HL-60/S4 (cell line): ENCODE measurements at regions not wholly inside any gene's neighbourhood (a gene's known extent, or its start where the extent isn't known, plus 50 kb on each side); places are given as distances from the start of the nearest gene placed in this dataset.

ENCODE experiments used
- in situ Hi-C: fragments of 300-500 bp; cut with MboI; formaldehyde crosslinking; loops from 2 replicates; pipeline ENCODE4 v1.14.3; 2022; ENCODE audit warnings: low sequenced_read_pairs

DNA sequence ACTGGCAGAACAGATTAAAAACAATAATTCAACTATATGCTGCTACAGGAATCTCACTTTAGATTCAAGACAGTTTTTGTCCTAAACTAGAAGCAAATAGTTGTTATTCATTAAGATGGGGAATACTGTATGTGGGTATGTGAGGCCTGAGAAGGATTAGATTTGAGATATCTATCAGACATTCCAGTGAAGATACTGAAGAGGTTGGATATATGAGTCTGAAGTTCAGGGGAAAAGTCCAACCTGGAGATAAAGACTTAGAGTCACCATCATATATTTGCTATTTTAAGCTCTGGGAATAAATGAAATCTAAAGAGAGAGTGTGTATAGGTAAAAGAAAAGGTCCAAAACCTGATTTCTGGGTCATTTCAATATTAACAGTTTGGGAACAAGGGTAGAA, 96.2 kb upstream of the RBBP8 start:
- in situ Hi-C loops = no loop called here

DNA sequence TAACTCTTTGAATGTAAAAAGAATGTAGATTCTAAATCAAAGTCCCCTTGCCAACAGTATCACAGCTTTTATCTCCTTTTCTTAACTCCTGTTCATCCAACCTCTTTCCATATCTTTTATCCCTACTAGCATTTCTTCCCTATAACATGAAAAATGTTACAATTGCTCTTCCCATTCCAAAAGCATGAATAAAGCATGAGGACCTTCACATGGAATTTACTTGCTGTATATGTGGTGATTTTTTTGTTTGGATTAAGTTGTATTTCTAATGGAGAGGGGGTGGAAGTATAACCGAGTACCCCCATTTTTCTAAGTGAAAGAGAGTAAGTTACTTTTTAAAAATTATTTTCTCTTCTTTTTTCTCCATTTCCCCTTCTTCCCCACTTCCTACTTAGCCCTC, 94.9 kb upstream of the RBBP8 start:
- in situ Hi-C loops = no loop called here

DNA sequence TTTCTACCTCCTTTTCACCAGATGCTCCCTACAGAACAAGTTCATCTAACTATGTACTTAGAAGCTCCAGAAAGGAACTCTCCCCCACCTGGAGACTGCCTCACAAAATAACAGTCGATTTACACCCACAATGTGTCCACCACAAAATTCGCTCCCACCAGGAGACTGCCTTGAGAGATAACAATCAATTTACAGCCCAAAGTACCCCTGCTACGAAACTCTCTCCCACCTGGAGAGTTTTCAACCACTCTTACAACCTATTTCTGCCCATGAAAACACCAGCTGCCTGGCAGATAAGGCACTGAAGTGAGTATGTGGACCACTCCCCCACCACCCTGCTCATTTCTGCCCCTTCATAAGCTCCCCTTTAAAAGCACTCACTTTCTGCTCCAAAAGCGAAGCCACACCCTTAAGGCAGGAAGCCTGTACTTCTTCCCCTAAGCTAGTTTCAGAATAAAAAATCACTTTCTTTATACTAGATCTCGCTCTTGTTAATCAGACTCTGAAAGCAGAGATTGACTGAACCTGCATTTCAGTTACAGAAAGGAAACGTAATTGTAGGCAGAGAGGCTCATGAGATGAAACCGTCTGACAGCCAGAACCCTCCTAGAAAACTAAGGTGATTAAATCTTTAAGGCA, 94.4 kb upstream of the RBBP8 start:
- in situ Hi-C loops = no loop called here

DNA sequence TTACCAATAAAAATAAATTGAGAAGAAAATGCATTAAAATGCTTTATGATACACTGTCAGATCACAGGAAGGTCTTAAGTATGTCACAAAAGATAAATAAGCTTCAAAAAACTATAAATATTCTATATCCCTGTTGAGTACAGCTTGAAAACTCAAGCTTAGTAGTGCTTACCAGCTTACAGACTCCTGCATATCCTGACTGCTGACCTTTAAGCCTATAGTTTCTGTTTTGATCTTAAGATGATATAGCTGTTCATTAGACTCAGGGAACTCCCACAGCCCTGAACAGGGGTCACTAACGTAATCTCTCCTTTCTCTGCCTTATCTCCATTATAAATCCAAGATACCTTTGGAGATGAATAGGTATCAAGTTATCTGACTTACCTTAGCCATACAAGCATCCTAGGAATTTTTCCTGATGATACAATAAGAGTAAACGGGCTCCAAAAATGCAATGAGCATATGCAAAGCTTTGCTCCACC, 93.7 kb upstream of the RBBP8 start:
- in situ Hi-C loops = no loop called here

DNA sequence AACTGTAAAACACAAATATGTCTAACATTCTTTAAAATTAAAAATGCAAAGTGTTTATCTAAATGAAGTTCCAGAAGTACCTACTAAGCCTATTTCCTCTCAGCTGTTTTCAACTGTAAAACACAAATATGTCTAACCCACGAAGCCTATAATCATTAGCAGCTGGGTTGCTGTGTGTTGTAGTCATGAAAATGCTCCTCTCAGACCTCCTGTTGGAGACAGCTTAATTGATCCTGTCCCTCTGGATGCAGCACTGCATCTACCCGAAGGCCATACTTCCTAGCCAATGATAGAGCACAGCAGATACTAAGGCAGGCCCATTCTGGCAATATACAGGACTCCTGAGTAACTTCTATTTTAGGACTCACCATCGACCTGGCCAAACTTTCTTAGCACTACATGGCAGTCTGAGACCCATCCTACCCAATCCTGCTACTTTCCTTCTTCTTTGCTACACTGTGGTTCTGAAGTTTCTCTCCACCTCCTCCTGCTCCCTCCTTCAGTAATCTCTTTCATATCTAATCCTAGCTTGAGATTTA, 92.5 kb upstream of the RBBP8 start:
- in situ Hi-C loops = no loop called here

DNA sequence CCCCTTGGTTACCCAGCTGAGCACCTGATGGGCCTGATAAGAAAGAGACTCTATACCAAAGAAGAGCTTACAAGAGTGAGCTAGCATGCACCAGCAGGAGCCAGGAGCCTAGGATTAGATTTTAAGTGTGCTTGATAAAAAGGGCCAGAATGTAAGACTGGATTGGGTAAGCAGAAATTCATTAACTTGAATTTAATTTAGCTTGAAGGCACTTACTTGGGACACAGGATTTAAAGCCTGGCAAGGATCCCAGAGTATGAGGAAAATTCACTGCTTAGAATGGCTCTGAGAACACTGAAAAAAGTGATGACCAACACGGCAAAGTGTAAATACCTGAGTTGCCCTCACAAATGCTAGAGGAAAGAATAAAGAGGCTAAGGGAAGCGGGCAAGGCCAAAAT, 91.3 kb upstream of the RBBP8 start:
- in situ Hi-C loops = no loop called here

DNA sequence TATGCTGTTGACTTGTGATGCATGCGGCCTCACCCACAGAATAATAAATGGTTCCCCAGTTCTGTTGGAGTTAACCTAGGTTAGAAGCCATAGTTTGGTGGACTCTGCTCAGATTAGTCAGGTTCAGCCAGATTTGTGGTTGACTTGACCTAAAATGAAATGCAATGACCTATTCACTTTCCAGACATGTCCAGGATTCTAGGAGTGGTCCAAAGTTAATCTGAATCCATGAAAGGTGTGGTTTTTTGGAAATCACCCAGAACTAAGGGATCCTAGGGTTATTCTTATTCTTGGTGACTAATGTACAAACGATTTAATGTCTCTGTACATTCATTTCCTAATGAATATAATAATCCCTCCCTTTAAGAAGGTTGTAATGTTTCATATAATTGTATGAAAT, 88.9 kb upstream of the RBBP8 start:
- in situ Hi-C loops = no loop called here

DNA sequence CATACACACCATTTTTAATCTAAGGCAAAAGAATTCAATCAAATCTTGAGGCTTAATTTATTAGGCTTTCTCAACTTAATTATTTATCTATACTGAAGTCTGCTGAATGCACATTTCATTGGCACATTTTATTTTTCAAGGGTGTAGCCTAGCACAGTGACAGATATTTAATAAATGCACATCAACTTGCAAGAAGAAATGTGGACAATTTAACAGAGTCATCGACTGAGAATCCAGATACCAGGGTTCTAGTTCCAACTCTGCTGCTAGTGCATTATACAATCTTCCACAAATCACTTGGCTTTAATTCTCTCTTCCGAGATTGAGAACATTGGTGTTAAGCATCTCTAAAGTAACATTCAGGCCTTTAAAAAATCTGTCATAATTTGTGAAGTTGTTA, 88.5 kb upstream of the RBBP8 start:
- in situ Hi-C loops = no loop called here

DNA sequence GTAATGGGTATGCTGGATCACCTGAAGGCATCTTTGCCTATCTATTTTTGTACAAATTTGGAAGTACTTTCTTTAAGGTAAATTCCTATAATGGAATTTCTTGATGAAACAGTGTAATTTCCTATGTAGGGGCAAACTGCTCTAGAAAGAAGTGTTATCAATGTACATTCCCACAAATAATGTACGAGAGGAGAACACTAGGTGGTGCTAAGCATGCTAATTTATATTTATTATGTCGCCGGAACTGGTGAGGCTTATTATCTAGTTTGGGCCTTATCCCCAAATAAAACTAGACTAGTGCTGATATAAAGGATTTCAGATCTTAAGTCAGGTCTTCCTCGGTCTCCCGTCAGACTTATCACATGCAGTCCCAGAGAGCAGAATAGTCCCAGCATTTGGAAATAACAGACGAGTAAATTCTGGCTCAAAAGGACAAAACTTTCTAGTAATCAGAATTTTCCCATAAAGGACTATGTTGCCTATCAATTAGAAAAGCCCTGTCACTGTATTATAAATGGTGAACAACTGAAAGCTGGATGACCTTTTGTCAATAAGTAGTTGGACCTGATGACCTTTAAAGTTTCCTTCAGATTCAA, 86.9 kb upstream of the RBBP8 start:
- in situ Hi-C loops = no loop called here

DNA sequence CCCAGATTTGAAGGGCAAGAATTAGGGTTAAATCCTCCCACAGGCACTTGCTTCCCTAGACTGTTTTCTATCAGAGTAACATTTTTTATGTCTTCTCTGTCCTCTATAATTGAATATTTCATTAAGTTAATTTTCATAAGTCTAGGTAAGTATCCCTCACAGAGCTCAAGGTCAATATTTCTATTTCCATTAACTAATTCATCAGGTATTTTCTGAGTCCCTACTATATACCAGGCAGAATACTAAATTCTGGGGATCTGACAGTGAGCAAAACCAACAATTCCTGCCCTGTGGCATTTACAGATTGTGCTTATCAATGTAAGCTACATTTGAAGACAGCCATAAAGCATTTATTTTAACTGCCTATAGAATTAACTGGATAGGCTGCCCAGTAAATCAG, 86.4 kb upstream of the RBBP8 start:
- in situ Hi-C loops = no loop called here

DNA sequence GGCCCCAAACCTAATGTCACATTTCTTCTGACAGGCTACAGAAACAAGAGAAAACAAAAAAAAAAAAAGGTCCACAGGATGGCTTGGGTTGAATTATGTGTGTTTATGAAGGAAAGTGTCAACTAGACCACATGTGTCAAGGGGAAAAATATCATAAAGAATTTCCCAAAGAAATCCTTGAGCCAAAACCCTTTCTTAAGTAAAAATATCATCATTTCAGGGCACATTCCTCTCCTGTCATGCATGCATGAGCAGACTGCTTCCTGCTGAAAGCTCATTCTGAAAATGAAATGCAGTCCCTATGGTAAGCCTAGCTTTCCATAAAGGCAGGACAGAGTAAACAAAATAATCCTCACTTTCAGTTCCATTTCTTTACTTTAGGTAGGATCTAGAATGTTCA, 85.7 kb upstream of the RBBP8 start:
- in situ Hi-C loops = no loop called here

DNA sequence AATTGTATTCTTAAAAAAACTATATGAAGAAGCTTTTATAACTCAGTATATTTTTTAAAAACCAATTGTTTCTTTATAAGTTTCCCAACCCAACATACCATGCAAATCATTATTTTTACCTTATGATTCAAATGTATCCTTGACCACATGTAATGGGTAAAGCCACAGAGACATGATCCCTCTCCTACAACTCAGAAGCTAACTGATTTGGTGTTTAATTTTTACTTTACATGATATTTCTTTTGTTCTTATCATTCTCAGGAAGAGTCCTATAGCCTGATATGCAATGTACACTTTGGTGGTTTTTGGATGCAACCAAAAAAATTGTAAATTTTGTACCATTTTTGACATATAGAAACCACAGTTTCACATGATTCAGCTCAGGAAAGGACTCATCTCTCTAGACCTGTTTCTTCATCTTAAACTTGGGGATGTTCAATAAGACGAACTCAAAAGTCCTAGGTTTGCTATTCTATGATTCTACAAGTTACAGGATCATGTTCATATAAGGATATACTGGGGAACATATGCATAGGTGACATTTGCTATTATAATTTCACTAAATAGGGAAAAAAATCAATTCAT, 85.2 kb upstream of the RBBP8 start:
- in situ Hi-C loops = no loop called here

DNA sequence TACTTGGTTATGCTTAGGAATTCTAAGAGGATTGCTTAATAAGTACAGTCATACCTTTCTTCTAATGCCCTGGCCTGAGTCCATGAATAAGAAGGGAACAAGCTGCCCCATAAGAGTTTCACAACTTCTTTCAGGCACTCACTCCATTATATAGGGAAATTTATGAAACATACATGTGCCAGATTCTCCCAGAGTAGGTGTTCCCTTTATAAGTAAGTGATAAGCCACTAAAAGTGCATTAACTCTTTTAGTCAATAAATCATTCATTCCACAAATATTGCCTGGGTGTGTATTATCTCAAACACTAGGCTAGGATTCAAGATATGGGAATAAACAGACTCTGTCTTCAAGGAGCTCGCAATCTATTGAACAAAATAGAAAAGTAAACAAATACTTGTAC, 84.5 kb upstream of the RBBP8 start:
- in situ Hi-C loops = no loop called here

DNA sequence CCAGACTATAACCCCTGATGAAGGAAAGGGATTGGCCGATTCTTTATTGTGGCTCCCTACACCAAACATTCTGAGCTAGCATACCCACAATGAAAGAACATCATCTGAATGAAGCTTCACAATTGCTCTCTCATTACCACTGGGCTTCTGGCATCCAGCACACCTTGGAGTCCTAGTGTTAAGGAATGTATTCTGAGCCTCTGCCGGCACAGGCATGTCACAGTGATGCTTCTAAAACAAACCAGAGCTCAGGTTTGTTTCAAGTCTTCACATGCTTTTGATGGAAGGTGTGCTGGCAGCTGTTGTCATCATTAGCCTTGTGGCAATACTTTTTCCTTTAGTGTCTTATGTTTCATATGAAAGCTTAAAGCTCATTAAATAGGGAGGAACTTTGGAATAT, 76.3 kb upstream of the RBBP8 start:
- in situ Hi-C loops = no loop called here

DNA sequence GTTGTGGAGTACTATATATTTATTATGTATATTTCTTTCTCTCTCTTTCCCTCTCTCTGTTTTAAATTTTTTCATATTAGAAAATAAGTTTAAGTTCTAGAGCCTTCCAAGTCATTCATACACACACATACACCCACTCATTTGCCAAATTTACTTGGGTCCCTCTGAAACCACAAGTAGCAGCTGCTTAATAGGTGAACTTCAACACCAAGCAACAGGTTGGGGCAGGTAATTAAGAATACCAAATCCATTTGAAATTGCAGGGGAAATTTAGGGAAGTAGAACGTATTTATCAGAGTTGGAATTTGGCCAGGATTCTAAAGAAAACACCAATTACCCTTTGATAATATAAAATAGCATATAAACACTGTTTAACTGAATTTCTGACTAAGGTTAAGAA, 75.0 kb upstream of the RBBP8 start:
- in situ Hi-C loops = no loop called here

DNA sequence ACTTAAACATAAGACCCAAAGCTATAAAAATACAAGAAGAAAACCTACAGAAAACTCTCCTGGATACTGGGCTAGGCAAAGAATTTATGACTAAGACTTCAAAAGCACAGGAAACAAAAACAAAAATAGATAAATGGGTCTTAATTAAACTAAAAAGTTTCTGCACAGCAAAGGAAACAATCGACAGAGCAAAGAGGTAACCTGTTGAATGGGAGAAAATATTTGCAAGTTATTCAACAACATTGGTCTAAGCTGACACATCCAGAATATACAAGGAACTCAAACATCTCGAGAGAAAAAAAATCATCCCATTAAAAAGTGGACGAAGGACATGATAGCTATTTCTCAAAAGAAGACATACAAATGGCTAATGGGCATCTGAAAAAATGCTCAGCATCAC, 72.3 kb upstream of the RBBP8 start:
- in situ Hi-C loops = no loop called here

DNA sequence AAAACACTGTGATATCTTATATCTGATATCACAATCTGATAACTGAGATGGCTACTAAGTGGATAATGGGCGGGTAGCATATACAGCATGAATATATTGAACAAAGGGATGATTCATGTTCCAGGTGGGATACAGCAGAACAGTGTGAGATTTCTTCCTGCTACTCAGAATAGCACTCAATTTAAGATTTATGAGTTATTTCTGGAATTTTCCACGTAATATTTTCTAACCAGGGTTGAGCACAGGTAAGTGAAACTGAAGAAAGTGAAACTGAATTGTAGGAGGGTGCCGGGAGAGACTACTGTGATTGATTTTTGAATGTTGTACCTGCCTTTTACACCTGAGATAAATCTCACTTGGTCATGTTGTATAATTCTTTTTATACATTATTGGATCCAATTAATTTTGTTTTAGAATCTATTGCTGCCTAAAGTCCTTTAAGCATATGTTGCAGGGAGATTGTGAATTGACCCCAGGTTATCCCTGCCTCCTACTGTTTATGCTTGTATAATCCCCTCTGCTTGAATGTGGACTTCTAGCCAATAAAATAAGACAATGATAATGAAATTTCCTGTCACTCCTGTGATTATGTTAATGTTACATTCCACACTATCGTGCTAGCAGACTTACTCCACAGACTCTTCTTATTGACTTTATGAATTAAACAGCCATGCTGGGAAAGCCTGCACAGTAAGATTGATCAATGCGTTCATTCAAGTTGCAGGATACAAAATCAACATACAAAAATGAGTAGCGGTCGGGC, 67.6 kb upstream of the RBBP8 start:
- in situ Hi-C loops = no loop called here

DNA sequence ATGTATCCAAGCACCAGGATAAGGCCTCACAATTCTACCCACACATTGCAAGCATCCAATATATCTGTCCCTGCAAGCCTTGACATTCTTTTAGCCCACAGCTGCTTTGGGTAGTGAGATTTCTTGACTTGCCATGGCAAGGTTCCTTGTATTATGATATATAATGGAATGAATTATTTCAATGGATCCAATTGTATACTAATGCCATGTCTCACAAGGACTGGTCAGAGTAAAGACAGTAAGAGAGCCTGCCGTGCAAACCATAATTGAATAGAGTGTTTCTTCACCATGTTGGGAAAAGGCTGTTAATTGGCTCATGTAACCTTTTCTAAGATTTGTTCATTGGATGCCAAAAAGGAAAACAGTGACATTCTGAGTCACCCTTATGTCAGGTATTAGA, 64.3 kb upstream of the RBBP8 start:
- in situ Hi-C loops = no loop called here

DNA sequence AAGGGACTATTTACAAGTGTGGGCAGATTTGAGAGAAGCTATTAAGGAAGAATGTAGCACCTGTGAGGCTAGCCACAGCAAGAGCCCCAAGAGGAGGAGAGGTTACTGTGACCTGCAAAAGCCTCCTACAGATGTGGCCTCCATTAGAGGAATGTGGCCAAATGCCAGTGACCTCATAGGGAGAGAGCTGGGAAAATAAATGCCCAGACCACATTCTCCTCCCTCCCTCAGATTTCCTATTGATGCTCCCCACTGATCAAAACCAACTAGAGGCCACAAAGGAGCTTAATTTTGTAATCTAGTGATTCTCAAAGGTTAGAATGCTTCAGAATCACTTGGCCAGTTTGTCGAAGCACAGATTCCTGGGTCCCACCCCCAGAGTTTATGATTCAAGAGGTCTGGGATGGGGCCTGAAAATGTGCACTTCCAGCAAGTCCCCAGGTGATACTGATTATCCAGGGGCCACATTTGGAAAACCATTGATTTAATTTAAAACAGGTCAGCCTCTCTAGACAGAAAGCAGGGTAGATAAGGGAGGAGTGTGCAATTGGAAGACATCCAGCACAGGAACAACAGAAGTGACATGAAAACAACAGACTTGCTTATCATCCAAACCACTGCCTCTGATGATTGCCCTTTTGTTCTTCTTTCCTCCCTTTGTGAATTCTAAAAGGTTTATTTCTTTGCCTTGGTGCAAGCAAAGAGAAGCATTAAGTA, 61.2 kb upstream of the RBBP8 start:
- in situ Hi-C loops = no loop called here

DNA sequence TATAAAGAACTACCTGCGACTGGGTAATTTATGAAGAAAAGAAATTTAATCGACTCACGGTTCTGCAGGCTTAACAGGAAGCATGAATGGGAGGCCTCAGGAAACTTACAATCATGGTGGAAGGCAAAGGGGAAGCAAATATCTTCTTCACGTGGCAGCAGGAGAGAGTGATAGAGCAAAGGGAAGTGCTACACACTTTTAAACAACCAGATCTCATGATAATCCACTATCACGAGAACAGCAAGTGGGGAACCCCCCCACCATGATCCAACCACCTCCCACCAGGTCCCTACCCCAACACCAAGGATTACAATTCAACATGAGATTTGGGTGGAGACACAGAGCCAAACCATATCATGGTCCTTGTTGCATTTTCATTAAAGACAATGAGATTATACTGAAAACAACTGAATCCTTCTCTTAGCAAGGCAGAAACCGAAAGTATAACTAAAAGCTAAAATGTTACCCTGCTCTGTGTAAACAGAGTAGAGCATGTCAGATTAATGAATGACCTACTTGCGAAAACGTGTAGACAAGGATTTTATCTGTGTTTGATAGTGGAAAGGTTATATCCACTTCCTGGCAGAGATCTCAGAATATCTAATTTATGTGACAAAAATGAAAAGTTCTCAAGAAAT, 60.1 kb upstream of the RBBP8 start:
- in situ Hi-C loops = no loop called here

DNA sequence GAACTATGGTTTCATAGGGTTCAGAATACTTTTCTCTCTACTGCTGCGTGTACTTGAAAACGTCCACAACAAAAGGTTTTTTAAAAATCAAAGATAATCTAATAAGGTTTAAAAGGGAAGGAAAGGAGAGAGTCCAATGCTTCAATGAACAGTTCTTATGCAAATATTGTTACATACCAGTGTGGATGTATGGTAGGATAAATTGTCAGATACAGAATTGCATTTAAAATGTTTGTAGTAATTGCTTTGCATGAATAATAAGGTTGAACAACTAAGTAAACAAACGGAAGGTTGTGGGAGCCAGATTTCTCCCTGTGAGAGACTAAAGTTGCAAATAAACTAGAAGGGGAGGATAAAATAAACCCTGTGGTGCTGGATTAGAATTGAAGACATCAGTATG, 53.8 kb upstream of the RBBP8 start:
- in situ Hi-C loops = no loop called here
